ENCODE measurements at regions not wholly inside any gene's neighbourhood (a gene's known extent, or its start where the extent isn't known, plus 50 kb on each side); places are given as distances from the start of the nearest gene placed in this dataset.

- TF ChIP-seq TAF1 (IDR thresholded peaks at IDR 0.05; ENCODE audit: low read depth) (no peak), MAX (IDR thresholded peaks at IDR 0.05) (no peak), YY1 (IDR thresholded peaks at IDR 0.05; ENCODE audit: low read depth) (no peak), NFIC (IDR thresholded peaks at IDR 0.05) (no peak), RAD21 (IDR thresholded peaks at IDR 0.05; ENCODE audit: low read depth) (no peak), TCF12 (IDR thresholded peaks at IDR 0.05; ENCODE audit: low read depth) (no peak), TEAD4 (IDR thresholded peaks at IDR 0.05) (no peak), EP300 (IDR thresholded peaks at IDR 0.05; ENCODE audit: borderline replicate concordance) (no peak), FOXM1 (IDR thresholded peaks at IDR 0.05; ENCODE audit: borderline replicate concordance, low read depth) (no peak), USF1 (IDR thresholded peaks at IDR 0.05) (no peak), CREB1 (IDR thresholded peaks at IDR 0.05; ENCODE audit: low read depth) (no peak)
These were observed 419.1 kb downstream of the HS3ST3B1 start for GRCh38 chr17:14719942-14720341.

- TF ChIP-seq FOXM1 (IDR thresholded peaks at IDR 0.05; ENCODE audit: borderline replicate concordance, low read depth) = no peak
- TF ChIP-seq CEBPB (IDR thresholded peaks at IDR 0.05) = no peak
- TF ChIP-seq CREB1 (IDR thresholded peaks at IDR 0.05; ENCODE audit: low read depth) = no peak
- no peak for TF ChIP-seq USF1 (IDR thresholded peaks at IDR 0.05)
- no peak for TF ChIP-seq NFIC (IDR thresholded peaks at IDR 0.05)
- no peak for TF ChIP-seq MAX (IDR thresholded peaks at IDR 0.05)
- no peak for TF ChIP-seq TEAD4 (IDR thresholded peaks at IDR 0.05)
- TF ChIP-seq TCF12 (IDR thresholded peaks at IDR 0.05; ENCODE audit: low read depth) = no peak
- no peak for TF ChIP-seq EGR1 (IDR thresholded peaks at IDR 0.05)
- TF ChIP-seq RAD21 (IDR thresholded peaks at IDR 0.05; ENCODE audit: low read depth) = no peak
- no peak for TF ChIP-seq EP300 (IDR thresholded peaks at IDR 0.05; ENCODE audit: borderline replicate concordance)
- no peak for TF ChIP-seq TAF1 (IDR thresholded peaks at IDR 0.05; ENCODE audit: low read depth)
- no peak for TF ChIP-seq ZBTB7A (IDR thresholded peaks at IDR 0.05; ENCODE audit: low read depth)
- no peak for TF ChIP-seq YY1 (IDR thresholded peaks at IDR 0.05; ENCODE audit: low read depth)
- TF ChIP-seq REST (IDR thresholded peaks at IDR 0.05; ENCODE audit: low read depth) = no peak
These were observed 417.0 kb downstream of the HS3ST3B1 start for GRCh38 chr17:14717859-14718258.

- no peak for TF ChIP-seq TCF12 (IDR thresholded peaks at IDR 0.05; ENCODE audit: low read depth)
- no peak for TF ChIP-seq REST (IDR thresholded peaks at IDR 0.05; ENCODE audit: low read depth)
- no peak for TF ChIP-seq EP300 (IDR thresholded peaks at IDR 0.05; ENCODE audit: borderline replicate concordance)
- no peak for TF ChIP-seq FOXM1 (IDR thresholded peaks at IDR 0.05; ENCODE audit: borderline replicate concordance, low read depth)
- TF ChIP-seq YY1 (IDR thresholded peaks at IDR 0.05; ENCODE audit: low read depth) = no peak
- TF ChIP-seq RAD21 (IDR thresholded peaks at IDR 0.05; ENCODE audit: low read depth) = no peak
- no peak for TF ChIP-seq CREB1 (IDR thresholded peaks at IDR 0.05; ENCODE audit: low read depth)
These were observed 414.7 kb downstream of the HS3ST3B1 start for GRCh38 chr17:14715561-14715960.

- TF ChIP-seq CEBPB (IDR thresholded peaks at IDR 0.05) = no peak
These were observed 411.7 kb downstream of the HS3ST3B1 start for GRCh38 chr17:14712611-14713021.

GRCh38 chr17:14704121-14704520, 403.2 kb downstream of the HS3ST3B1 start:
- TF ChIP-seq NFIC (IDR thresholded peaks at IDR 0.05) (no peak), TEAD4 (IDR thresholded peaks at IDR 0.05) (no peak), YY1 (IDR thresholded peaks at IDR 0.05; ENCODE audit: low read depth) (no peak), CREB1 (IDR thresholded peaks at IDR 0.05; ENCODE audit: low read depth) (no peak), REST (IDR thresholded peaks at IDR 0.05; ENCODE audit: low read depth) (no peak), TCF12 (IDR thresholded peaks at IDR 0.05; ENCODE audit: low read depth) (no peak), ZBTB7A (IDR thresholded peaks at IDR 0.05; ENCODE audit: low read depth) (no peak), RAD21 (IDR thresholded peaks at IDR 0.05; ENCODE audit: low read depth) (no peak), EGR1 (IDR thresholded peaks at IDR 0.05) (no peak), EP300 (IDR thresholded peaks at IDR 0.05; ENCODE audit: borderline replicate concordance) (no peak), MAX (IDR thresholded peaks at IDR 0.05) (no peak), CEBPB (IDR thresholded peaks at IDR 0.05) (no peak), USF1 (IDR thresholded peaks at IDR 0.05) (no peak), FOXM1 (IDR thresholded peaks at IDR 0.05; ENCODE audit: borderline replicate concordance, low read depth) (no peak), TAF1 (IDR thresholded peaks at IDR 0.05; ENCODE audit: low read depth) (no peak)

Data from Ishikawa (cell line).